ENCODE measurements at regions not wholly inside any gene's neighbourhood (a gene's known extent, or its start where the extent isn't known, plus 50 kb on each side); places are given as distances from the start of the nearest gene placed in this dataset.

DNA sequence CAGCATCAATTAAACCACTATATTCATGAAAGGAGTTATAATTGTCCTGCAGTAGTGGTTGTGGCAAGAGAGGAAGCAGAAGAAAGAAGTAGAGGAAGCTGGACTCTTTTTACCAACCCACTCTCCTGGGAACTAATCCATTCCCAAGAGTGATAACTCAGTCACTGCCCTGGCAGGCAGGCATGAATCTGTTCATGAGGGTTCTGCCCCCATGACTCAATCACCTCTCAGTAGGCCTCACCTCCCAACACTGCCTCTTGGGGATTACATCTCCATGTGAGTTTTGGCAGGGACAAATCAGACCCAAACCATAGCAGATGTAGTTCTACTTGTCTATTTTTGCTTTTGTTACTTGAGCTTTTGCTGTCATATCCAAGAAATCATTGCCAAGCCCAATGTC lies 232.7 kb upstream of the MAP2 start:
- Histone ChIP-seq H3K27me3 (no peaks in the 10 kb centered on the region), H3K4me3 (no peak overlapping the region), H3K36me3 (no peaks in the 10 kb centered on the region), H3K4me1 (no peaks in the 10 kb centered on the region), H3K27ac (no peak overlapping the region), H3K9me3 (no peaks in the 10 kb centered on the region)
- intact Hi-C loops (cut with DNase I): no loop called here
- no peak for DNase-seq
- TF ChIP-seq POLR2A (IDR thresholded peaks at IDR 0.05): no peak
- TF ChIP-seq, protein P1, sequence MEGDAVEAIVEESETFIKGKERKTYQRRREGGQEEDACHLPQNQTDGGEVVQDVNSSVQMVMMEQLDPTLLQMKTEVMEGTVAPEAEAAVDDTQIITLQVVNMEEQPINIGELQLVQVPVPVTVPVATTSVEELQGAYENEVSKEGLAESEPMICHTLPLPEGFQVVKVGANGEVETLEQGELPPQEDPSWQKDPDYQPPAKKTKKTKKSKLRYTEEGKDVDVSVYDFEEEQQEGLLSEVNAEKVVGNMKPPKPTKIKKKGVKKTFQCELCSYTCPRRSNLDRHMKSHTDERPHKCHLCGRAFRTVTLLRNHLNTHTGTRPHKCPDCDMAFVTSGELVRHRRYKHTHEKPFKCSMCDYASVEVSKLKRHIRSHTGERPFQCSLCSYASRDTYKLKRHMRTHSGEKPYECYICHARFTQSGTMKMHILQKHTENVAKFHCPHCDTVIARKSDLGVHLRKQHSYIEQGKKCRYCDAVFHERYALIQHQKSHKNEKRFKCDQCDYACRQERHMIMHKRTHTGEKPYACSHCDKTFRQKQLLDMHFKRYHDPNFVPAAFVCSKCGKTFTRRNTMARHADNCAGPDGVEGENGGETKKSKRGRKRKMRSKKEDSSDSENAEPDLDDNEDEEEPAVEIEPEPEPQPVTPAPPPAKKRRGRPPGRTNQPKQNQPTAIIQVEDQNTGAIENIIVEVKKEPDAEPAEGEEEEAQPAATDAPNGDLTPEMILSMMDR (IDR thresholded peaks at IDR 0.05): no peak

DNA sequence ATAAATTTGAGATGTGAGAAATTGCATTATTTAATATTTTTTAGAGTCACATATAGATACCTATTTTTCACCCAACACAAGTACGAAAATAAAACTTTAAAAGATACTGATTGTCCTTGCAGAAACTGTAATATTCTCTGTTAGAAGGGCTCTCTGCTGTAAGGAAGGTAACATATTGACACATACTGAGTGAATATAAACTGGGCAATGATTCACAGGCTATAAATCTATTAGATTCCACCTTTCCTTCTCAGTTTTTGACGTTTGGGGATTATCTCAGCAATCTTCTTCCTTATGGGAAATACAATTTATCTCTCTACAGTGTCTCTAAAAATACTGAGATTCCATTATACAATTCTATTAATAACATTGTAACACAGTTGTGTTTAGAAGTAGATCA lies 229.1 kb upstream of the MAP2 start:
- no peaks in the 10 kb centered on the region for H3K36me3 ChIP-seq
- no peak overlapping the region for H3K27ac ChIP-seq
- intact Hi-C loops (cut with DNase I): no loop called here
- no peak for DNase-seq
- H3K9me3 ChIP-seq: no peaks in the 10 kb centered on the region
- H3K4me1 ChIP-seq: no peaks in the 10 kb centered on the region
- WGBS, 2 donors: 53 to 59% methylated on average over 2 of the region's 2 CpGs
- no peak for TF ChIP-seq POLR2A (IDR thresholded peaks at IDR 0.05)
- TF ChIP-seq, protein P1 (IDR thresholded peaks at IDR 0.05): no peak
- no peak overlapping the region for H3K4me3 ChIP-seq
- no peaks in the 10 kb centered on the region for H3K27me3 ChIP-seq

DNA sequence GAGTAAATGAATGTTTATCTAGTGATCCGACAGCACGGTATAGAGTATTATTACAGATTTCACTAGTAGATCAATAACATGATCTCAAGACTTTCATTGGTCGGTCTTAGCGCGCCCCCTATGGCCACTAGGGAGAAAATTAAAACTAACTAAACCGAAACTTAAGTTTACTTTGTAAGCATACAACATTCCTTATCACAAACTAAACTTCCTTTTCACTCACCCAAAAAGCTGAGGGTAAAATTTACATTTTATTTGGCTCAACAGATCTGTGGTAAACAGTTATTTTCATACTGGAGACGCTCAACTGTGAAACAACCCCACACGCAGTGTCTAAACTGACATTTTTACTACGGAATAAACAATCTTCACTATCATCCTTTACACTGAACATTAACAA lies 215.6 kb upstream of the MAP2 start:
- Histone ChIP-seq H3K9me3 (no peaks in the 10 kb centered on the region), H3K27me3 (no peaks in the 10 kb centered on the region), H3K27ac (no peak overlapping the region), H3K4me3 (no peak overlapping the region), H3K4me1 (no peaks in the 10 kb centered on the region), H3K36me3 (no peaks in the 10 kb centered on the region)
- 27 to 43% methylated on average over 9 of the region's 9 CpGs for WGBS, 2 donors
- intact Hi-C loops (cut with DNase I): no loop called here
- no peak for TF ChIP-seq POLR2A (IDR thresholded peaks at IDR 0.05)
- TF ChIP-seq, protein P1 (IDR thresholded peaks at IDR 0.05): peak in 4 of 6 experiments; percentile 24 to 57 (median 41)
- DNase-seq: no peak

DNA sequence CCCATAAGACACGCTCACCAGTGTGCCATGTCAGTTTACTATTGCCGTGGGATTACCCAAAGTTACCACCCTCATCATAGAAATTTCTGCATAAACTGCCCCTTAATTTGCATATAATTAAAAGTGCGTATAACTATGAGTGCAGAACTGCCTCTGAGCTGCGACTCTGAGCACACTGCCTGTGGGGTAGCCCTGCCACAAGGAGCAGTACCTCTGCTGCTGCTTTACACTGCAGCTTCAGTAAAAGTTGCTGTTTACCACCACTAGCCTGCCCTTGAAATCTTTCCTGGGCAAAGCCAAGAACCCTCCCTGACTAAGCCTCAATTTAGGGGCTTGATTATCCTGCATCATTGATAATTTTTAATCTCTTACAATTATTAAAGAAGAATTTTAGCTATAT lies 213.9 kb upstream of the MAP2 start:
- TF ChIP-seq, protein P1 (IDR thresholded peaks at IDR 0.05): no peak
- TF ChIP-seq POLR2A (IDR thresholded peaks at IDR 0.05): no peak
- WGBS, 2 donors: 70 to 100% methylated on average over 3 to 4 of the region's 4 CpGs
- DNase-seq: no peak

DNA sequence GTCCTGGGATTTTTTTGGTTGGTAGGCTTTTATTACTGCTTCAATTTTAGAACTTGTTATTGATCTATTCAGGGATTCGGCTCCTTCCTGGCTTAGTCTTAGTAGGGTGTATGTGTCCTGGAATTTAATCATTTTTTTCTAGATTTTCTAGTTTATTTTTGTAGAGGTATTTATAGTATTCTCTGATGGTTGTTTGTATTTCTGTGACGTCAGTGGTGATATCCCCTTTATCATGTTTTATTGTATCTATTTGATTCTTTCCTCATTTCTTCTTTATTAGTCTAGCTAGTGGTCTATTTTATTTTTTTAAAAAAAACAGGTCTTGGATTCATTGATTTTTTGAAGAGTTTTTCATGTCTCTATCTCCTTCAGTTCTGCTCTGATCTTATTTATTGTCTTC lies 193.3 kb upstream of the MAP2 start:
- Histone ChIP-seq H3K9me3 (no peaks in the 10 kb centered on the region), H3K4me3 (no peak overlapping the region), H3K4me1 (no peaks in the 10 kb centered on the region), H3K36me3 (no peaks in the 10 kb centered on the region), H3K27me3 (no peaks in the 10 kb centered on the region), H3K27ac (no peak overlapping the region)
- WGBS, 2 donors: 77 to 87% methylated on average over 2 of the region's 2 CpGs
- intact Hi-C loops (cut with DNase I): no loop called here
- DNase-seq: no peak
- no peak for TF ChIP-seq POLR2A (IDR thresholded peaks at IDR 0.05)
- TF ChIP-seq, protein P1 (IDR thresholded peaks at IDR 0.05): no peak

More for the DNA sequence above, 213.9 kb upstream of the MAP2 start:
- Histone ChIP-seq H3K9me3 (no peaks in the 10 kb centered on the region), H3K36me3 (no peaks in the 10 kb centered on the region), H3K27me3 (no peaks in the 10 kb centered on the region), H3K4me1 (no peaks in the 10 kb centered on the region), H3K27ac (no peak overlapping the region), H3K4me3 (no peak overlapping the region)
- intact Hi-C loops (cut with DNase I): no loop called here

Data from esophagus squamous epithelium (tissue), 5 donors.